GM19452 (cell line): ENCODE measurements at regions not wholly inside any gene's neighbourhood (a gene's known extent, or its start where the extent isn't known, plus 50 kb on each side); places are given as distances from the start of the nearest gene placed in this dataset.

Experiments used
- ATAC-seq: cut with Tn5 transposase; IDR thresholded peaks from one replicate; pipeline ENCODE4 v1.9.1; 2021; ENCODE audit not compliant: unreplicated experiment

- ATAC-seq: no peak
Observed at GRCh38 chr5:93320920-93321445, 260.0 kb downstream of the NR2F1-AS1 start.

- ATAC-seq: no peak
Observed at GRCh38 chr5:93313672-93314071, 267.3 kb downstream of the NR2F1-AS1 start.

GRCh38 chr5:93311881-93312280, 269.1 kb downstream of the NR2F1-AS1 start:
- ATAC-seq: no peak

GRCh38 chr5:93307557-93307956, 273.5 kb downstream of the NR2F1-AS1 start:
- ATAC-seq: no peak

GRCh38 chr5:93305984-93306383, 275.0 kb downstream of the NR2F1-AS1 start:
- ATAC-seq: no peak

- no peak for ATAC-seq
Observed at GRCh38 chr5:93304456-93305250, 276.4 kb downstream of the NR2F1-AS1 start.

GRCh38 chr5:93303291-93303691, 277.7 kb downstream of the NR2F1-AS1 start:
- no peak for ATAC-seq

GRCh38 chr5:93302711-93303110, 278.3 kb downstream of the NR2F1-AS1 start:
- no peak for ATAC-seq

- no peak for ATAC-seq
Observed at GRCh38 chr5:93300945-93301344, 280.1 kb downstream of the NR2F1-AS1 start.

- ATAC-seq: no peak
Observed at GRCh38 chr5:93300309-93300923, 280.6 kb downstream of the NR2F1-AS1 start.

GRCh38 chr5:93299681-93300308, 281.2 kb downstream of the NR2F1-AS1 start:
- no peak for ATAC-seq

GRCh38 chr5:93297116-93297515, 283.9 kb downstream of the NR2F1-AS1 start:
- no peak for ATAC-seq

- ATAC-seq: no peak
Observed at GRCh38 chr5:93296338-93296737, 284.7 kb downstream of the NR2F1-AS1 start.

- ATAC-seq: no peak
Observed at GRCh38 chr5:93294996-93295395, 286.0 kb downstream of the NR2F1-AS1 start.

- no peak for ATAC-seq
Observed at GRCh38 chr5:93294199-93294598, 286.8 kb downstream of the NR2F1-AS1 start.

GRCh38 chr5:93289942-93290341, 291.1 kb downstream of the NR2F1-AS1 start:
- no peak for ATAC-seq

- ATAC-seq: no peak
Observed at GRCh38 chr5:93285461-93285860, 295.6 kb downstream of the NR2F1-AS1 start.

- no peak for ATAC-seq
Observed at GRCh38 chr5:93281980-93282772, 298.8 kb downstream of the NR2F1-AS1 start.

GRCh38 chr5:93280518-93280917, 300.5 kb downstream of the NR2F1-AS1 start:
- no peak for ATAC-seq

- no peak for ATAC-seq
Observed at GRCh38 chr5:93279296-93279963, 301.6 kb downstream of the NR2F1-AS1 start.
